A673 (cell line): ENCODE measurements at regions not wholly inside any gene's neighbourhood (a gene's known extent, or its start where the extent isn't known, plus 50 kb on each side); places are given as distances from the start of the nearest gene placed in this dataset.

Experiments used
- CTCF ChIP-seq: fragments of 300-800, 200-600 bp; sonication (generic); conservative IDR thresholded peaks from 2 replicates; pipeline ENCODE4 v1.5.1; 2017; ENCODE audit warnings: low read depth, mild to moderate bottlenecking, antibody characterized with exemption, low read length, moderate library complexity, mixed read lengths
- EZH2 ChIP-seq: fragments of 200-600 bp; sonication (generic); IDR thresholded peaks from 2 replicates; pipeline ENCODE4 v1.6.1; 2017; ENCODE audit warnings: borderline replicate concordance, low read depth, mild to moderate bottlenecking, mixed read lengths, antibody characterized with exemption, low read length; ENCODE audit not compliant: poor library complexity, severe bottlenecking

- TF ChIP-seq CTCF = no peak
- no peak for TF ChIP-seq EZH2
These were observed 290.8 kb upstream of the FGF13 start for GRCh38 chrX:139002319-139002718.
